ENCODE measurements at regions not wholly inside any gene's neighbourhood (a gene's known extent, or its start where the extent isn't known, plus 50 kb on each side); places are given as distances from the start of the nearest gene placed in this dataset.

DNA sequence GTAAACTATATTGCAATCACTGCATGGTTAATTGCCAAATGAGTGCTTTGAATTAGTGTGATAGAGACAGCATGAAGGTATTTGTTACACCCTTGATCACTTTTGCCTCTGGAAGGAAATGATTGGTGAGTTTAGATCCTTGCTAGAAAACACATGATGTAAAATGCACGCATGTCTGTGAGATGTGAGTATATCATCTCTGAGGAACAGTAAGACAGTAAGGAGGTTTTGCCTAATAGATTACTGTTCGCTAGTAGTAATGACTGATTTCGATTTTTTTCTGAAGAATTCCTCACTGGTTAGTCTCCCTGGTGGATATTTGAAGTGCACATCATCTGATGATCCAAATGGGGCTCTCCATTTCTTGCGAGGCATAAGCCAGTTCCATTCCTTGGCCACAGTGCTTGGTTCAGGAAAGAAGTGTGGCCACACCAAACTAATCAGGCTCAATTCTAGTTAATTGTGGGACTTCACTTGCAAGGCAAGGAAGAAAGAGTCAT lies 156.4 kb upstream of the ADRA1B start:
- no peak for TF ChIP-seq CTCF (IDR thresholded peaks at IDR 0.05)

GRCh38 chr5:159762921-159763320 lies 153.4 kb upstream of the ADRA1B start:
- no peak for TF ChIP-seq ZFX (IDR thresholded peaks at IDR 0.05; ENCODE audit: borderline replicate concordance)
- no peak for TF ChIP-seq CTCF (IDR thresholded peaks at IDR 0.05)
- H3K27ac ChIP-seq: no peak overlapping the region

More for the DNA sequence above, 156.4 kb upstream of the ADRA1B start:
- H3K27ac ChIP-seq: no peak overlapping the region

DNA sequence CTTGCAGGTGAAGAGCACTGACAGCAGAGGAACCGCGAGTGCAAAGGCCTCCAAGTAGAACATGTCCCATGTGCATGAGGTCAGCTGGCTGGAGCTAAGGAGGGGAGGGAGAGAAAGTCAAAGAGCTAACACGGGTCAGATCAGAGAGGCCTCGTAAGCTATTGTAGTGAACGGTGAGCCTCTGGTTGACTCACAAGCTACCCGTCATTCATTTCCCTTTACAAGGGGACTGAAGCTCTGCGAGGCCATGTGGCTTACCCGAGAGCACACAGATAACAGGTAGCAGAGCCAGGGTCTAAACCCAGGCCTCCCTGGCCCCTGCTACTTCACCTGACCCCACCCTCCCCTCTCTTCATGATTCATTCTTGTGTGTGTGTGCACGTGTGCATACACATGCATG lies 152.7 kb upstream of the ADRA1B start:
- H3K27ac ChIP-seq: no peak overlapping the region

DNA sequence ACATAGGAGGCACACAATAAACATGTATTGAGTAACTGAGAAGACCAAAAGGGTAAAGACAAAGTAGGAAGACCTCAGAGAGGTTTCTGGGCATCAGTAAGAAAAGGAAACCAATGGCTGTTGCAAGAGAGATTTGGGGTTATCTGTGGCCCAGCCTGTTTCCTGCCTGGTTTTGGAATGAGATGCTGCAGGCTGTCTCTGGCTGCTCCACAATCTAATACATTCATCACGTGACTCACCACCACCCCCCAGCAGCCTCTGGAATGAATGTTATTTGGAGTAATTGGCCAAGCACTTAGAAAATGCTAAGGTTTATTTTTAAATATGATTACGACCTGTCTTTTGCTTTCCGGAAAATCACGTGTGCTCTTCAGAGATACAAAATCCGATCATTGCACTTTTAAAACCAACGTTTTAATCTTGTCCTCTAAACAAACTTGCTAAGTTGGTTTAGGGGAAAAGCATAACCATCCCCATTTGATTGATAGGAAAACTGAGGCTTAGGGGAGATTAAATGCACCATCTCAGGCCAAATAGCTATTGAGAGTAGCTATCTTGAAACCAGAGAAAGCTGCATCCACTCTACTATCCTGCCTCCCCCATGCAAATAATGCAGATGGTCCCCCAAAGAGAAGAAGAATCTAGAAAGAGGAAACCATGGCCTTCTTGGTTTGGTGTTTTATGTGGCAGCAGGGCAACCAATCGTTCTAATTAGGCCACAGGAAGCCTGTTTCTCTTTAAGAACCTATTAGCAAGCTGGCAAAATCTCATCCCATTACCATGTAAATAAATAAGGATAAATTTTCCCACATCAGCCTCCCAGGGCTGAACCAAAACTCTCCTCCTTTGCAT lies 151.8 kb upstream of the ADRA1B start:
- no peak overlapping the region for H3K27ac ChIP-seq
- TF ChIP-seq CTCF (IDR thresholded peaks at IDR 0.05) (no peak), ZFX (IDR thresholded peaks at IDR 0.05; ENCODE audit: borderline replicate concordance) (no peak)

More for the DNA sequence above, 152.7 kb upstream of the ADRA1B start:
- TF ChIP-seq CTCF (IDR thresholded peaks at IDR 0.05): no peak
- TF ChIP-seq ZFX (IDR thresholded peaks at IDR 0.05; ENCODE audit: borderline replicate concordance): no peak

- TF ChIP-seq ZFX (IDR thresholded peaks at IDR 0.05; ENCODE audit: borderline replicate concordance) (no peak), CTCF (IDR thresholded peaks at IDR 0.05) (no peak)
- H3K27ac ChIP-seq: no peak overlapping the region
These were observed 151.2 kb upstream of the ADRA1B start for GRCh38 chr5:159765135-159765433.

- no peak overlapping the region for H3K27ac ChIP-seq
- TF ChIP-seq CTCF (IDR thresholded peaks at IDR 0.05) (no peak), ZFX (IDR thresholded peaks at IDR 0.05; ENCODE audit: borderline replicate concordance) (no peak)
These were observed 150.3 kb upstream of the ADRA1B start for GRCh38 chr5:159765760-159766517.

DNA sequence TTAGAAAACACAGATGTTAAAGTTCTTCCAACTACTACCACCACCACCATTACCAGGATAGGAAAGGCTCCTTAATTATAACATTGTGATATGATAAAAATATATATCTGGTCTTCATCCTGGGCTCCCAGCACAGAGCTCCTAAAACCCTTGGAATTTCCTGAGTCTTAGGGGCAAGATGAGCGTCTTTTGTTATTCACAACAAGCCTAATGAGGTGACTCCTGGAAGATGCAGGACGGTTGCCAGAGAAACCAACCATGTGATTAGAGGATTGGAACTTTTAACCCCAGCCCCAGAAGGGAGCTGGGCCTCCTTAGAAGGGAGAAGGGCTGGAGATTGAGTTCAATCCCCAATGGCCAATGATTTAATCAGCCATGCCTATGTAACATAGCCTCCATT lies 148.0 kb upstream of the ADRA1B start:
- no peak overlapping the region for H3K27ac ChIP-seq
- no peak for TF ChIP-seq CTCF (IDR thresholded peaks at IDR 0.05)
- TF ChIP-seq ZFX (IDR thresholded peaks at IDR 0.05; ENCODE audit: borderline replicate concordance): no peak
